Islet of Langerhans (tissue), 1 donor: ENCODE measurements at regions not wholly inside any gene's neighbourhood (a gene's known extent, or its start where the extent isn't known, plus 50 kb on each side); places are given as distances from the start of the nearest gene placed in this dataset.

Experiments used
- FAIRE-seq: peaks from one replicate; lab custom pipeline; 2011; peaks lifted over from hg19 to GRCh38; lab: Jason Lieb, UNC

GRCh38 chr12:75974323-75975187, 57.0 kb downstream of the PHLDA1 start:
- FAIRE-seq = no peak

GRCh38 chr12:75971253-75971652, 60.3 kb downstream of the PHLDA1 start:
- no peak for FAIRE-seq

- FAIRE-seq = no peak
These were observed 61.3 kb downstream of the PHLDA1 start for GRCh38 chr12:75970310-75970709.

GRCh38 chr12:75969768-75970167, 61.8 kb downstream of the PHLDA1 start:
- no peak for FAIRE-seq

- no peak for FAIRE-seq
These were observed 65.9 kb downstream of the PHLDA1 start for GRCh38 chr12:75965661-75966060.

GRCh38 chr12:75964150-75964549, 67.4 kb downstream of the PHLDA1 start:
- FAIRE-seq = no peak

- no peak for FAIRE-seq
These were observed 69.7 kb downstream of the PHLDA1 start for GRCh38 chr12:75961878-75962277.

- FAIRE-seq = no peak
These were observed 70.5 kb downstream of the PHLDA1 start for GRCh38 chr12:75960954-75961661.

GRCh38 chr12:75960086-75960910, 71.3 kb downstream of the PHLDA1 start:
- no peak for FAIRE-seq

- no peak for FAIRE-seq
These were observed 72.1 kb downstream of the PHLDA1 start for GRCh38 chr12:75959506-75959905.

GRCh38 chr12:75959060-75959459, 72.5 kb downstream of the PHLDA1 start:
- no peak for FAIRE-seq

GRCh38 chr12:75955251-75955650, 76.3 kb downstream of the PHLDA1 start:
- no peak for FAIRE-seq

- no peak for FAIRE-seq
These were observed 76.8 kb downstream of the PHLDA1 start for GRCh38 chr12:75954749-75955148.

- FAIRE-seq = no peak
These were observed 77.5 kb downstream of the PHLDA1 start for GRCh38 chr12:75954041-75954440.

GRCh38 chr12:75953312-75953906, 78.2 kb downstream of the PHLDA1 start:
- FAIRE-seq = no peak

GRCh38 chr12:75951399-75952278, 79.9 kb downstream of the PHLDA1 start:
- FAIRE-seq = peak; percentile 69

GRCh38 chr12:75947156-75947723, 84.3 kb downstream of the PHLDA1 start:
- no peak for FAIRE-seq

- FAIRE-seq = no peak
These were observed 86.0 kb downstream of the PHLDA1 start for GRCh38 chr12:75945581-75945980.

- no peak for FAIRE-seq
These were observed 86.6 kb downstream of the PHLDA1 start for GRCh38 chr12:75944905-75945432.

- no peak for FAIRE-seq
These were observed 87.3 kb downstream of the PHLDA1 start for GRCh38 chr12:75944097-75944904.
